ENCODE measurements at regions not wholly inside any gene's neighbourhood (a gene's known extent, or its start where the extent isn't known, plus 50 kb on each side); places are given as distances from the start of the nearest gene placed in this dataset.

DNA sequence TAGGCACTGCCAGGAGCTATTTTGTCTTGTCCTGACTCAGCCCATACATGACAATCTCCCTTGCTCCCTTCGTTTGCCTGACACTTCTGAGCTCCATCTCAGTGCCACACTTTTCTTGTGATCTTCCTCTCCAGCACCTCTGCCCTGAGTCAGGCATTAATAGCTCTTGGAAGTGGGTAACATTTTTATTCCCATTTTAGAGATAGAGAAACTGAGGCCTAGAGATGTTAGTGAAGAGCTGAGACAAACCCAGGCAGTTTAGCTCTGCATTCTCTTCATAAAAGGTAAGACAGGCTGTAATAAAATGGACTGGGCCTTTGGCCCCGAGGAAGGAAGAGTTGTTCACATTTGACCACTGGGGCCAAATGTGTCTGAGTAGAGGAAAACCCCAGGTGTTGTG is 167.4 kb downstream of the DHX35 start:
- H3K4me3 ChIP-seq (ENCODE audit: control insufficient read depth, low read depth, low read length), result no peak overlapping the region
- no peak for TF ChIP-seq CTCF (conservative IDR thresholded peaks at IDR 0.05; ENCODE audit: control insufficient read depth, insufficient read depth, low read depth, low read length)
- no peak for DNase-seq (ENCODE audit: low read depth)

DNA sequence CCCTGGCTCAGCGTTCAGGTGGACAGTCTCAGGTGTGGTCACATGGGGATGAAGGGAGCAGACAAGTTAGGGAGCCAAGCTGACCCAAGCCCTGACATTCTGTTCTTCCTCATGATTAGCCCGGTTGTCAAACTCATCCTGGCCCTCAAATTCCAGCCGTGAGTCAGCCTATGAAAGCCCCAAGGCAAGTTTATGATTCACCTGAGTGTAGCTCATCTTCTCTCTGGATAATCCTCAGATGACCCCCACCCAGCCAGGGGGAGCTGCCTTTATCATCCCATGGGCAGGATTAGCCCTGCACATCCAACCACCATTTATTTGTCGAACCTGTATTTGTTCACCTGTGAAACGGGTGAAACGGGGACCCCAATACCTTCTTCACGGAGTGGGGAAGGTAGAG is 161.9 kb downstream of the DHX35 start:
- DNase-seq (ENCODE audit: low read depth), result no peak
- TF ChIP-seq CTCF (conservative IDR thresholded peaks at IDR 0.05; ENCODE audit: control insufficient read depth, insufficient read depth, low read depth, low read length), result no peak
- H3K4me3 ChIP-seq (ENCODE audit: control insufficient read depth, low read depth, low read length), result no peak overlapping the region

DNA sequence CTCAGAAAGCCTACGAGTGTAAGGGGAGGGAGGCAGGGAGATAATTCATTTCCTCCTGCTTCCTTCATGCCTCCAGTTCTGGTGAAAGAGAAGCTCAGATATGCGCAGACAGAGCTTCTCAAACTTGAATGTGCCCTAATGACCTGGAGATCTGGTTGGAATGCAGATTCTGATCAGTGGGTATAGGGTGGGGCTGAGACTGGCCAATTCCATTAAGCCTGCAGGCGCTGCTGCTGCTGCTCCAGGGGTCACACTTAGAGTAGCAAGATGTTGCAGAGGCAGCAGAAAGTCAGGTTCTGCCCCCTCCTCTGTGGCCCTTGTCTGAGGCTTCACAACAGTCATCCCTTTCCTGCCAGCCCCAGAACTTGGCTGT is 161.0 kb downstream of the DHX35 start:
- no peak overlapping the region for H3K4me3 ChIP-seq (ENCODE audit: control insufficient read depth, low read depth, low read length)
- no peak for TF ChIP-seq CTCF (conservative IDR thresholded peaks at IDR 0.05; ENCODE audit: control insufficient read depth, insufficient read depth, low read depth, low read length)
- DNase-seq (ENCODE audit: low read depth), result no peak

DNA sequence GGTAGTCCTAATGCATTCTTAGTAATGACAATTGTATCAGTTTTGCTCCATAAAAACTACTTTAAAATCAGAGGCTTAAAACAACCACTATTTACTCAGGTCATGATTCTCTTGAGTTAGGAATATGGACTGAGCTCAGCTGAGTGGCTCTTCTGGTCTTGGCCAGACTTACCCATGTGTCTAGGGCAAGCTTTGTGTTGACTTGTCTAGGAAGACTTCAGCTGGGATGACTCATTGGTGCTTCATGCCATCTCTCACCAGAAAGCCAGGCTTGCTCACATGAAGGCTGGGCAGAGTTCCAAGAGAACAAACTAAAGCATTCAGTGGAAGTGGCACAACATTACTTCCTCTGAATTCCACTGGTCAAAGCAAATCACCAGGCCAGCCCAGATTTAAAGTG is 155.3 kb downstream of the DHX35 start:
- DNase-seq (ENCODE audit: low read depth), result peak; percentile 71
- no peak overlapping the region for H3K4me3 ChIP-seq (ENCODE audit: control insufficient read depth, low read depth, low read length)
- TF ChIP-seq CTCF (conservative IDR thresholded peaks at IDR 0.05; ENCODE audit: control insufficient read depth, insufficient read depth, low read depth, low read length), result no peak

- no peak for DNase-seq (ENCODE audit: low read depth)
- no peak overlapping the region for H3K4me3 ChIP-seq (ENCODE audit: control insufficient read depth, low read depth, low read length)
- TF ChIP-seq CTCF (conservative IDR thresholded peaks at IDR 0.05; ENCODE audit: control insufficient read depth, insufficient read depth, low read depth, low read length), result no peak
Measured at GRCh38 chr20:39116020-39116419, 153.9 kb downstream of the DHX35 start.

- DNase-seq (ENCODE audit: low read depth), result peak; percentile 45
- H3K4me3 ChIP-seq (ENCODE audit: control insufficient read depth, low read depth, low read length), result no peak overlapping the region
- peak; percentile 48 for TF ChIP-seq CTCF (conservative IDR thresholded peaks at IDR 0.05; ENCODE audit: control insufficient read depth, insufficient read depth, low read depth, low read length)
Measured at GRCh38 chr20:39112178-39112743, 150.1 kb downstream of the DHX35 start.
